CD8-positive, alpha-beta memory T cell (primary cell): ENCODE measurements at regions not wholly inside any gene's neighbourhood (a gene's known extent, or its start where the extent isn't known, plus 50 kb on each side); places are given as distances from the start of the nearest gene placed in this dataset.

ENCODE experiments used
- CTCF ChIA-PET: fragments of 350-600 bp; sonication (Branson Sonifier 250); formaldehyde crosslinking; loops from one replicate; lab custom pipeline; 2021; ENCODE audit warnings: antibody characterized with exemption; lab: Charles Lee
- POLR2A ChIA-PET: fragments of 350-600 bp; sonication (Branson Sonifier 250); formaldehyde crosslinking; loops from one replicate; lab custom pipeline; 2021; ENCODE audit warnings: antibody characterized with exemption; lab: Charles Lee
- DNase-seq, 5 donors: peaks; one replicate each; pipeline versions ENCODE4 v3.0.0 to v3.0.0-alpha.2; 2020 to 2022; ENCODE audit warnings: mixed read lengths in 1 of 5
- H3K27ac ChIP-seq: one replicate; pipeline ENCODE4 v1.7.0; 2013; ENCODE audit warnings: low read depth, mild to moderate bottlenecking, low read length, moderate library complexity
- H3K27me3 ChIP-seq: 2 replicates; pipeline ENCODE4 v1.7.0; 2013; ENCODE audit warnings: low read length, mild to moderate bottlenecking; ENCODE audit not compliant: insufficient read depth, poor library complexity, severe bottlenecking
- H3K36me3 ChIP-seq: 2 replicates; pipeline ENCODE4 v1.7.0; 2013; ENCODE audit warnings: mild to moderate bottlenecking, low read length, moderate library complexity; ENCODE audit not compliant: insufficient read depth
- H3K4me1 ChIP-seq: 2 replicates; pipeline ENCODE4 v1.7.0; 2013; ENCODE audit warnings: mild to moderate bottlenecking, low read length, moderate library complexity; ENCODE audit not compliant: insufficient read depth
- H3K4me3 ChIP-seq: 2 replicates; pipeline ENCODE4 v1.7.0; 2013; ENCODE audit warnings: mild to moderate bottlenecking, low read length
- H3K9me3 ChIP-seq: 2 replicates; pipeline ENCODE4 v1.7.0; 2013; ENCODE audit warnings: mild to moderate bottlenecking, low read length
- H3K27ac Mint-ChIP-seq, 8 donors: one replicate each; pipeline ENCODE4 v1.8.0; 2020 to 2021; ENCODE audit warnings: mixed read lengths in 8 of 8, mild to moderate bottlenecking in 6 of 8, inconsistent platforms in 3 of 8, moderate library complexity in 3 of 8
- H3K27me3 Mint-ChIP-seq, 2 donors: one replicate each; pipeline ENCODE4 v1.8.0; 2020 to 2021; ENCODE audit warnings: mixed read lengths in 2 of 2, mild to moderate bottlenecking in 1 of 2, moderate library complexity in 1 of 2
- H3K36me3 Mint-ChIP-seq, 3 donors: one replicate each; pipeline ENCODE4 v1.8.0; 2020 to 2021; ENCODE audit warnings: mixed read lengths in 3 of 3, inconsistent platforms in 1 of 3, mild to moderate bottlenecking in 1 of 3
- H3K4me1 Mint-ChIP-seq, 3 donors: one replicate each; pipeline ENCODE4 v1.8.0; 2020 to 2021; ENCODE audit warnings: mixed read lengths in 3 of 3, inconsistent platforms in 1 of 3, mild to moderate bottlenecking in 1 of 3
- H3K4me3 Mint-ChIP-seq, 7 donors: one replicate each; pipeline ENCODE4 v1.8.0; 2020 to 2021; ENCODE audit warnings: mixed read lengths in 7 of 7, mild to moderate bottlenecking in 6 of 7, moderate library complexity in 4 of 7, inconsistent platforms in 2 of 7
- H3K9me3 Mint-ChIP-seq, 5 donors: one replicate each; pipeline ENCODE4 v1.8.0; 2020 to 2022; ENCODE audit warnings: mixed read lengths in 5 of 5, mild to moderate bottlenecking in 3 of 5, moderate library complexity in 2 of 5, inconsistent platforms in 1 of 5

DNA sequence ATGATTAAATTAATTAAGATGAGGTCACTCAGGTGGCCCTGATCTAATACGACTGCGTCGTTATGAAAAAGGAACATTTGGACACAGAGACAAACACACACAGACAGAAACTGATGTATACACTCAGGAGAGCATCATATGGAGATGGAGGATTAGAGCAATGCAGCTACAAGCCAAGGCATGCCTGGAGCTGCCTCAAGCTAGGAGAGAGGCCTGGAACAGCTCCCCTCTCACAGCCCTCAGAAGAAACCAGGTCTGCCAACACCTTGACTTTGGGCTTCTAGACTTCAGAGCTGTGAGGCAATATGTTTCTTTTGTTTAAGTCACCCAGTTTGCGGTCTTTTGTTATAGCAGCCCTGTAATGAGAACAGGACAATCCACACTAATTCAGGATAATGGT, 318.9 kb downstream of the HS3ST3B1 start:
- H3K9me3 ChIP-seq: no peaks in the 10 kb centered on the region
- Mint-ChIP-seq H3K36me3 (peaks cover 0 to 7% (median 0%) of the 10 kb centered on the region in 3 donors), H3K27ac (no peak overlapping the region), H3K9me3 (no peaks in the 10 kb centered on the region), H3K4me1 (no peaks in the 10 kb centered on the region), H3K27me3 (peaks cover 7 to 25% of the 10 kb centered on the region in 2 donors), H3K4me3 (no peak overlapping the region)
- H3K27ac ChIP-seq: no peak overlapping the region
- no peaks in the 10 kb centered on the region for H3K27me3 ChIP-seq
- no peaks in the 10 kb centered on the region for H3K4me1 ChIP-seq
- ChIA-PET POLR2A (no interaction called here), CTCF (no interaction called here)
- H3K36me3 ChIP-seq: no peaks in the 10 kb centered on the region
- no peak overlapping the region for H3K4me3 ChIP-seq
- DNase-seq: no peak

DNA sequence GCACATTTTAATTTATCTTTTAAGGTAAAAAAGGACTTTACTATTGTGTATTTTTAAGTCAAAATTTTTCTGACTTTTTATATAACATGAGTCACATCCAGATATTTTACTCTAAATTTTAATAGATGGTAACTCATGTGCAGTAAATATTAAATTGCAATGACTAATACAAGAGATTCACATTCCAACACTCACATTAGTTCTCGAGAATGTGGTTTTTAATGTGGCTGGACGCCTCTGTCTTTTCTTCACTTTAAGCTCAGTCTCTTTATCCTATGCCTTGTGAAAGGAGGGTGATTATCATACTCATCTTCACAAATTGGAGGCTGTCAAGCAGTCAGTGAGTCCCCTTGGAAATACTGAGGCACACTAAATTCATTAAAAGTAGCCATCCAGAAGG, 315.6 kb downstream of the HS3ST3B1 start:
- Mint-ChIP-seq H3K4me3 (no peak overlapping the region), H3K4me1 (no peaks in the 10 kb centered on the region), H3K9me3 (peaks cover 0 to 12% (median 6%) of the 10 kb centered on the region in 5 donors), H3K36me3 (peaks cover 0 to 8% (median 0%) of the 10 kb centered on the region in 3 donors), H3K27ac (no peak overlapping the region), H3K27me3 (peaks cover 4 to 25% of the 10 kb centered on the region in 2 donors)
- Histone ChIP-seq H3K9me3 (no peaks in the 10 kb centered on the region), H3K4me3 (no peak overlapping the region), H3K36me3 (no peaks in the 10 kb centered on the region), H3K27ac (no peak overlapping the region), H3K27me3 (no peaks in the 10 kb centered on the region), H3K4me1 (no peaks in the 10 kb centered on the region)
- DNase-seq: no peak
- ChIA-PET POLR2A (no interaction called here), CTCF (no interaction called here)

DNA sequence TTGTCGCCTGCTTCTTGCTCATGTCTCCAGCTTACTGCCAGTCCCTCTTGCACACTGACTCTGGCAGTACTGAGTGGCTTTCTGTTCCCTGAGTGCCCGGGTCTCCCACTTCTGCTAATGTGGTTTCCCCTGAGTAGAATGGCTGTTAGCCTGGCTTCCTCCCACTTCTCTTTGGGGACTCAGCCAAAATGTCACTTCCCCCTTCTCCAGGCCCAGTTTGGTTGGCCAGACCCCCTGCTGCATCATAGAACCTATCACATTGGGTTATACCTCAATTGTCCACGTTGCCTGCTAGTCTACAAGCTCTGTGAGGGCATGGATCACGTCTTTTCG, 304.4 kb downstream of the HS3ST3B1 start:
- no peak overlapping the region for H3K27ac ChIP-seq
- ChIA-PET CTCF (no interaction called here), POLR2A (no interaction called here)
- H3K9me3 ChIP-seq: no peaks in the 10 kb centered on the region
- no peaks in the 10 kb centered on the region for H3K36me3 ChIP-seq
- Mint-ChIP-seq H3K4me3 (peak overlapping the region in 2 of 7 donors; percentile 2 to 3), H3K27ac (no peak overlapping the region), H3K36me3 (peaks cover 0 to 4% (median 1%) of the 10 kb centered on the region in 3 donors), H3K9me3 (peaks cover 0 to 2% (median 0%) of the 10 kb centered on the region in 5 donors), H3K27me3 (peaks cover 11 to 16% of the 10 kb centered on the region in 2 donors), H3K4me1 (peaks cover 8 to 10% (median 9%) of the 10 kb centered on the region in 3 donors)
- DNase-seq: no peak
- no peaks in the 10 kb centered on the region for H3K4me1 ChIP-seq
- no peaks in the 10 kb centered on the region for H3K27me3 ChIP-seq
- no peak overlapping the region for H3K4me3 ChIP-seq

DNA sequence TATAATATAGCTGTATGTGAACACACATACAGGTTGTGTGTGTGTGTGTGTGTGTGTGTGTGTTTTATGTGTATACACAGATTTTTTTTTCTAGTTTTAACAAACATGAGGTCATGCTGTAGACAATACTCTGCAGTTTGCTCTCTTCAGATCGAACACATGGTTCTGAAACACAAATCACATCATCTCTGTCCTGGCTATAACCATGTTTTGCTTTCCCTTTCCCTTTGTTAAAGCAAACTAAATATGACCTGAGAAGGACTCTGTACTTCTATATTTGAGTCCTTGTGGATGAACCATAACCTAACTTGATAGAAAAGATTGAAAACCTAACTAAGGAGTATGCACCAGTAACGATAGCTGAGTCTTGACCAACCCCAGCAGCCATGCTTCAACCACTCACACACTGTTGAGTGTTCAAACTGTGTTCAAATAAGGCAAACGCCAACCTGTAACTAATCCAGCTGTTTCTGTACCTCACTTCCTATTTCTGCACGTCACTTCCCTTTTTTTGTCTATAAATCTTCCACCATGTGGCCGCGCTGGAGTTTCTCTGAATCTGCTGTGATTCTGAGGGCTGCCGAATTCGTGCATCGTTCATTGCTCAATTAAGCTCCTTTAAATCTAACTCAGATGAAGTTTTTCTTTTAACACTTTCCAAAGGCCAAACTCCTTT, 303.8 kb downstream of the HS3ST3B1 start:
- Histone ChIP-seq H3K27me3 (no peaks in the 10 kb centered on the region), H3K36me3 (no peaks in the 10 kb centered on the region), H3K4me1 (no peaks in the 10 kb centered on the region), H3K9me3 (no peaks in the 10 kb centered on the region), H3K27ac (no peak overlapping the region), H3K4me3 (no peak overlapping the region)
- ChIA-PET POLR2A (no interaction called here), CTCF (no interaction called here)
- Mint-ChIP-seq H3K36me3 (peaks cover 0 to 9% (median 1%) of the 10 kb centered on the region in 3 donors), H3K4me1 (peaks cover 8 to 10% (median 9%) of the 10 kb centered on the region in 3 donors), H3K27ac (no peak overlapping the region), H3K9me3 (peaks cover 0 to 2% (median 0%) of the 10 kb centered on the region in 5 donors), H3K4me3 (peak overlapping the region in 2 of 7 donors; percentile 2 to 3), H3K27me3 (peaks cover 11 to 14% of the 10 kb centered on the region in 2 donors)
- DNase-seq: no peak

DNA sequence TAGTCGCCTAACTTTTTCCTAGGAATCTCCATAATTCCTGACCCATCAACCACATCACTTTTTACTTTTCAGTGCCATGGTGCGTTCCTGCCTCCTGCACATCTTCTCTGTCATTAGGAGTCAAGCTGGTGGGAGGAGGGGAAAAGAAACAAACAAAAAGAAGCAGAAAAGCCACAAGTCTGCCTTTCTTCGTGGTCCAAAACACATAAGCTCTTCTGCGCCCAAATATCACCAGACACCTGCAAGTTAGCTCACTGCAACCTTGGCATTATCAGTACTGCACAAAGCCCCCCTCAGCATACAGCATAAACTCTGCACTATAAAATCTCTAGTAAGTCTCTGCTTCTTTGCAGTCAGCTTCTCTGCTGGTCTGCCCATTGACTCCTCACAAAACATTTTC, 295.3 kb downstream of the HS3ST3B1 start:
- Histone ChIP-seq H3K4me3 (no peak overlapping the region), H3K27me3 (no peaks in the 10 kb centered on the region), H3K36me3 (no peaks in the 10 kb centered on the region), H3K9me3 (no peaks in the 10 kb centered on the region), H3K4me1 (no peaks in the 10 kb centered on the region), H3K27ac (no peak overlapping the region)
- Mint-ChIP-seq H3K27ac (no peak overlapping the region), H3K36me3 (peaks cover 0 to 16% (median 1%) of the 10 kb centered on the region in 3 donors), H3K4me3 (no peak overlapping the region), H3K27me3 (peaks cover 24 to 39% of the 10 kb centered on the region in 2 donors), H3K9me3 (peaks cover 0 to 3% (median 2%) of the 10 kb centered on the region in 5 donors), H3K4me1 (peaks cover 0 to 5% (median 0%) of the 10 kb centered on the region in 3 donors)
- DNase-seq: no peak
- ChIA-PET CTCF (no interaction called here), POLR2A (no interaction called here)

DNA sequence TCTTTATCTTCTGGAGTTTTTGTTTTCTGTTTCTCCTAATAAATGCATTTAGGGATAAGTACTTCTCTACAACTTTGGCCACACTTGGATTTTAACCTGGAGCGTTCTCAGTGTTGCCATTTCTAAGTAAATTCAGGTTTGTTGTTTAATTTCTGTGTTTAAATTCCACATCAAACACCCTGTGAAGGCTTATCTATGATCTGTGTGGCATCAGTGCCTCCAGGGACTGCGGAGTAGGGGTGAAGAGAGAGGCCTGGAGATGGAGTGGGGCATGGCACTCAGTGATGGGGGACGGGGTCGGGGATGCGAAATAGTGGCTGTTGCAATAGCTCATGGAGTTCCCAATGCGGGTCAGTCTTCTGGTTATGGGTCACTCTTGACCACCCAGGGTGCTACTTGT, 294.8 kb downstream of the HS3ST3B1 start:
- no peak overlapping the region for H3K27ac ChIP-seq
- no peaks in the 10 kb centered on the region for H3K9me3 ChIP-seq
- no peak overlapping the region for H3K4me3 ChIP-seq
- no peak for DNase-seq
- Mint-ChIP-seq H3K4me3 (no peak overlapping the region), H3K36me3 (peaks cover 0 to 16% (median 1%) of the 10 kb centered on the region in 3 donors), H3K4me1 (peaks cover 0 to 5% (median 0%) of the 10 kb centered on the region in 3 donors), H3K9me3 (peaks cover 0 to 3% (median 2%) of the 10 kb centered on the region in 5 donors), H3K27me3 (peaks cover 23 to 43% of the 10 kb centered on the region in 2 donors), H3K27ac (no peak overlapping the region)
- no peaks in the 10 kb centered on the region for H3K36me3 ChIP-seq
- H3K27me3 ChIP-seq: no peaks in the 10 kb centered on the region
- ChIA-PET POLR2A (no interaction called here), CTCF (no interaction called here)
- no peaks in the 10 kb centered on the region for H3K4me1 ChIP-seq

DNA sequence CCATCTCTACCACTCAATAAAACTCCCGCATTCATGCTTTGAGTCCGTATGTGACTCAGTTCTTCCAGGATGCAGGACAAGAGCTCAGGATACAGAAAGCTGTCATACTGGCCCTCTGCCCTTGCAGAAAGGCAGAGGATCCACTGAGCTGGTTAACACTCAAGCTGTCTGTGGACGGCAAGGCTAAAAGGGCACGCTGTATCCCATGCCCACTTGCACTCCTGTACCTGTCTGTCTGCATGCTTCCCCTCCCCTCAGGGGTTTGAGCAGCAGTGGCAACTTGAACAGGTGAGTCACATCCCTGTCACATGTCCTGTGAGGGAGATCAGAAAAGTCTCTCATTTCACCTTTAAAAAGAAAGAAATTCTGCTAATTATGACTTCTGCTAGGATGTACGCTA, 293.8 kb downstream of the HS3ST3B1 start:
- H3K4me3 ChIP-seq: no peak overlapping the region
- ChIA-PET CTCF (no interaction called here), POLR2A (no interaction called here)
- Mint-ChIP-seq H3K4me1 (peaks cover 0 to 5% (median 0%) of the 10 kb centered on the region in 3 donors), H3K27ac (no peak overlapping the region), H3K9me3 (peaks cover 0 to 2% (median 0%) of the 10 kb centered on the region in 5 donors), H3K36me3 (peaks cover 0 to 7% (median 0%) of the 10 kb centered on the region in 3 donors), H3K4me3 (no peak overlapping the region), H3K27me3 (peaks cover 22 to 43% of the 10 kb centered on the region in 2 donors)
- H3K36me3 ChIP-seq: no peaks in the 10 kb centered on the region
- no peaks in the 10 kb centered on the region for H3K27me3 ChIP-seq
- H3K27ac ChIP-seq: no peak overlapping the region
- no peaks in the 10 kb centered on the region for H3K4me1 ChIP-seq
- H3K9me3 ChIP-seq: no peaks in the 10 kb centered on the region
- DNase-seq: no peak

DNA sequence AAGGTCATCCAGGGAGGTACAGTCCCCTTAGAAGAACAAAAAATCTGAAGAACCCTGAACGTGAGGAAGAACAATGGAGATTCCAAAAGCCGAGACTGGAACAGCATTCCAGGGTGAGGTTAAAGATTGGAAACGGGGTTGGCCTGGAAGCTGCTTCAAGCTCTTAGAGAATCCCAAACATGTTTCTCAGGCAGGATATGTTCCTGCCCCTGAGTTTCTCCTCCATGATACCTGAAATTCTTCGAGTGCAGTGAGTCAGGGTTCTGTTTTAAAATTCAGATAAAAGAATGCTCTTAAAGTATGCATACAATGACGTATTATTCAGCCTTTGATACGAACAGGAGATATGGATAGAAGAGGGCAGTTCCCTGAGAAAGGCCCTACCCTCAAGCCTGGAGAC, 293.1 kb downstream of the HS3ST3B1 start:
- no peaks in the 10 kb centered on the region for H3K9me3 Mint-ChIP-seq

More for the DNA sequence above, 293.1 kb downstream of the HS3ST3B1 start:
- peaks cover 0 to 2% (median 0%) of the 10 kb centered on the region in 3 donors for H3K36me3 Mint-ChIP-seq
- no peak overlapping the region for H3K4me3 Mint-ChIP-seq
- H3K4me1 Mint-ChIP-seq: peaks cover 0 to 5% (median 0%) of the 10 kb centered on the region in 3 donors
- no peak for DNase-seq
- ChIA-PET POLR2A (no interaction called here), CTCF (no interaction called here)
- no peak overlapping the region for H3K27ac Mint-ChIP-seq
- Histone ChIP-seq H3K27ac (no peak overlapping the region), H3K9me3 (no peaks in the 10 kb centered on the region), H3K27me3 (no peaks in the 10 kb centered on the region), H3K4me3 (no peak overlapping the region), H3K4me1 (no peaks in the 10 kb centered on the region), H3K36me3 (no peaks in the 10 kb centered on the region)
- H3K27me3 Mint-ChIP-seq: peaks cover 15 to 43% of the 10 kb centered on the region in 2 donors
